NCI-H1092 treated with DMSO at 0.1 percent for 48 hours (cell line): ENCODE measurements at regions not wholly inside any gene's neighbourhood (a gene's known extent, or its start where the extent isn't known, plus 50 kb on each side); places are given as distances from the start of the nearest gene placed in this dataset.

Experiments
- DNase-seq: peaks from one replicate; lab custom pipeline; 2025; lab: John Stamatoyannopoulos, UW

- DNase-seq = no peak
Observed at GRCh38 chr6:156725712-156726111, 51.5 kb upstream of the ARID1B start.

GRCh38 chr6:156720691-156721685 is 56.2 kb upstream of the ARID1B start:
- no peak for DNase-seq

GRCh38 chr6:156719720-156720563 is 57.2 kb upstream of the ARID1B start:
- no peak for DNase-seq

GRCh38 chr6:156719395-156719719 is 57.8 kb upstream of the ARID1B start:
- DNase-seq = no peak

GRCh38 chr6:156718647-156719394 is 58.4 kb upstream of the ARID1B start:
- DNase-seq = no peak

GRCh38 chr6:156717542-156717941 is 59.6 kb upstream of the ARID1B start:
- DNase-seq = no peak

GRCh38 chr6:156715839-156716238 is 61.3 kb upstream of the ARID1B start:
- DNase-seq = no peak

GRCh38 chr6:156713548-156713947 is 63.6 kb upstream of the ARID1B start:
- no peak for DNase-seq

GRCh38 chr6:156710479-156710878 is 66.7 kb upstream of the ARID1B start:
- DNase-seq = no peak

GRCh38 chr6:156707818-156708217 is 69.4 kb upstream of the ARID1B start:
- no peak for DNase-seq

- DNase-seq = no peak
Observed at GRCh38 chr6:156703719-156704118, 73.5 kb upstream of the ARID1B start.

GRCh38 chr6:156701966-156702365 is 75.2 kb upstream of the ARID1B start:
- no peak for DNase-seq

GRCh38 chr6:156700440-156701057 is 76.6 kb upstream of the ARID1B start:
- no peak for DNase-seq

GRCh38 chr6:156699935-156700334 is 77.2 kb upstream of the ARID1B start:
- DNase-seq = no peak

GRCh38 chr6:156699017-156699421 is 78.2 kb upstream of the ARID1B start:
- no peak for DNase-seq

GRCh38 chr6:156698239-156699016 is 78.8 kb upstream of the ARID1B start:
- DNase-seq = no peak

GRCh38 chr6:156697225-156697830 is 79.8 kb upstream of the ARID1B start:
- DNase-seq = no peak

GRCh38 chr6:156695742-156696141 is 81.4 kb upstream of the ARID1B start:
- DNase-seq = no peak

GRCh38 chr6:156694679-156695078 is 82.5 kb upstream of the ARID1B start:
- DNase-seq = no peak

GRCh38 chr6:156691018-156691417 is 86.2 kb upstream of the ARID1B start:
- DNase-seq = no peak

GRCh38 chr6:156689656-156690055 is 87.5 kb upstream of the ARID1B start:
- DNase-seq = no peak
